ENCODE measurements at regions not wholly inside any gene's neighbourhood (a gene's known extent, or its start where the extent isn't known, plus 50 kb on each side); places are given as distances from the start of the nearest gene placed in this dataset.

DNA sequence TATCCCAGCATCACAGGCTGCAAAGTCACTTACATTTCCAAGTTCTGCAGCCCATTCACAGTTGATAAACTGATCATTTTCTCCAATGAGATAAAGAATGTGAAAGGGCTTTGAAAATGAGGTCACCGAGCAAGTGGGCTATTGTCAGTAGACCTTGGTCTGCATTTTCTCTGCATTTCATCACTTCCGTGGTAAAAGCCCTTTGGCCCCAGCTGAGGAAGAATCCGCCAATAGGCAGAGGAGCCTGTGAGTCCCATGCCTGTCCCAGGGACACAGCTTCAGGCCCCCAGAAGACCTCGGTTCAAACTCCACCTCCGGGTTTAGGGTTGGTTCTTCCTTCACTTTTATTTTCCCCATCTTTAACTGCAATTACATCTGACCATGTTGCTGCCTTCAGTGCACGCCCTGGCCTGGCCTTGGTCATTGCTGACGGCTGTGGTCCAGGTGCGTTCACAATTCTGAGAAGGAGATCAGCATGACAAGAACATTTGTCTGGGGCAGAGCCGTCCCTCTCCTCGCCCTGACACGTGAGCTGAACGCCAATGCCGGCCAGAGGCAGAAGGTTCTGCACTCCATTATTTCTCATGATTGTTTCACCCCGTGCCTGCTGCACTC, 292.5 kb downstream of the TCERG1L start:
- H3K4me3 ChIP-seq (ENCODE audit: low read depth, low read length), result no peak overlapping the region
- TF ChIP-seq, protein P1, sequence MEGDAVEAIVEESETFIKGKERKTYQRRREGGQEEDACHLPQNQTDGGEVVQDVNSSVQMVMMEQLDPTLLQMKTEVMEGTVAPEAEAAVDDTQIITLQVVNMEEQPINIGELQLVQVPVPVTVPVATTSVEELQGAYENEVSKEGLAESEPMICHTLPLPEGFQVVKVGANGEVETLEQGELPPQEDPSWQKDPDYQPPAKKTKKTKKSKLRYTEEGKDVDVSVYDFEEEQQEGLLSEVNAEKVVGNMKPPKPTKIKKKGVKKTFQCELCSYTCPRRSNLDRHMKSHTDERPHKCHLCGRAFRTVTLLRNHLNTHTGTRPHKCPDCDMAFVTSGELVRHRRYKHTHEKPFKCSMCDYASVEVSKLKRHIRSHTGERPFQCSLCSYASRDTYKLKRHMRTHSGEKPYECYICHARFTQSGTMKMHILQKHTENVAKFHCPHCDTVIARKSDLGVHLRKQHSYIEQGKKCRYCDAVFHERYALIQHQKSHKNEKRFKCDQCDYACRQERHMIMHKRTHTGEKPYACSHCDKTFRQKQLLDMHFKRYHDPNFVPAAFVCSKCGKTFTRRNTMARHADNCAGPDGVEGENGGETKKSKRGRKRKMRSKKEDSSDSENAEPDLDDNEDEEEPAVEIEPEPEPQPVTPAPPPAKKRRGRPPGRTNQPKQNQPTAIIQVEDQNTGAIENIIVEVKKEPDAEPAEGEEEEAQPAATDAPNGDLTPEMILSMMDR (IDR thresholded peaks at IDR 0.05; ENCODE audit: insufficient read depth, low read length, missing control alignments), result no peak
- POLR2A ChIA-PET, result no interaction called here
- no peak for DNase-seq (ENCODE audit: low read depth, low spot score)
- CTCF ChIA-PET, result no interaction called here

DNA sequence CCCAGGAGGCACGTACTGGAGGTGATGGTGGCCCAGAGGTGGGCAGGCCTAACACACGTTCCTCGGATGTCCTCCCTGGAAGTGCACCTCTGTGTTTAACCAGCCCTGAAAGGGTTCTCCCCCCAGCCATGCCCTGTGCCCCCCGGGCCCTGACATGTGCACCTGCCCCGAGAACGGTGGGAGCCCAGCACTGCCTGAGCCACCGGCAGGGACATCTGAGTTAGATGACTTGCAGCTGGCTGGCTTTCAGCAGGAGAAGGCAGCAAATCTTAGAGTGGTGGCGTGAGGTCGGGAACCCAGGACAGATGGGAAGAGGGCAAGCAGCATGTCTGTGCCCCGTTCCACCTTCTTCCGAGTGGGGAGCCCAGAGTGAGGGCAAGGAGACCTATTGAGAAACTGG, 291.8 kb downstream of the TCERG1L start:
- no peak for DNase-seq (ENCODE audit: low read depth, low spot score)
- TF ChIP-seq, protein P1 (IDR thresholded peaks at IDR 0.05; ENCODE audit: insufficient read depth, low read length, missing control alignments), result no peak
- no peak overlapping the region for H3K4me3 ChIP-seq (ENCODE audit: low read depth, low read length)
- ChIA-PET CTCF (no interaction called here), POLR2A (no interaction called here)

DNA sequence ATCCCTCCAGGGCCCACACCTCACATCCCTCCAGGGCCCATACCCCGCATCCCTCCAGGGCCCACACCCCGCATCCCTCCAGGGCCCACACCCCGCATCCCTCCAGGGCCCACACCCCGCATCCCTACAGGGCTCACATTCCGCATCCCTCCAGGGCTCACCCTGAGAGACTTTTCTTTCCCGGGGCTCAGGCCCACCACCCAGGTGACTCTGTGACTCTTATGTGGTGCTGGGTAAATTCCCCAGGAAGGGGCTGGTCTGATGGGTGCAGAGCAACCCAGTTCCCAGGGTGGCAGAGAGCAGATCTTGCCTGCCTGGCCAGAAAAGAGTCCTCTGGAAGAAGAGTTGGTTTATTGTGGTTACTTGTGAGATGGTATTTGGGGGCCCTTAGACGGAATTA, 290.7 kb downstream of the TCERG1L start:
- CTCF ChIA-PET, result no interaction called here
- no peak overlapping the region for H3K4me3 ChIP-seq (ENCODE audit: low read depth, low read length)
- POLR2A ChIA-PET, result no interaction called here
- DNase-seq (ENCODE audit: low read depth, low spot score), result no peak
- TF ChIP-seq, protein P1 (IDR thresholded peaks at IDR 0.05; ENCODE audit: insufficient read depth, low read length, missing control alignments), result no peak

DNA sequence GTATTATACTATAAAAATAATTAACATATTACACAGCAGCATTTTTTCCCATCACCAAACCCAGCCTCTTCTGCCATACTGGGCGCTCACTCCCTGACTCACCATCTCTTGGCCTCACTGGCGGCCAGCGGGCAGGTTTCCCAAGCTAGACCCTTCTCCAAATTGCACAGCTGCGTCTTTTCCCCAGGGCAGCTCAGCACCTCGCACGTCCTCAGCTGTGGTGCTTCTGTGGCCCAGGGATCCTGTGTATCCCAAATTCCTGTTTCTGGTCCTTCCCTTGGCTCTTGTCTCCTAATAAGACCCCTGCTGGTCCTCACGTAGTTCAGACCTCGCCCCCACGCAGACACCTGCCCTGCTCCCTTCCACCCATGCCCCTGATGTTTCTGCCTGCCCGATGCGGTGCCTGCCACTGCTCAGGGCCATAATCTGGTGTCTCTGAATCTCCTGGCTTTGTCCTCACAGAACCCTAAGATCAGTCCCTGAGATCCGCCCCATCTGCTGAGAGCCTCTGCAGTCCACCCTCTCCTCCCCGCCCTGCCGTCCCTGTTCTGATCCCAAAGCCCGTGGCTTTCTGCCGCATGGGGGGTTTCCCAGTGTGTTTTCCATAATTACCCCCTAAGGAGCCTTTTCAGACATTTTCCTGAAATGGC, 290.1 kb downstream of the TCERG1L start:
- TF ChIP-seq, protein P1 (IDR thresholded peaks at IDR 0.05; ENCODE audit: insufficient read depth, low read length, missing control alignments), result no peak
- POLR2A ChIA-PET, result no interaction called here
- no peak for DNase-seq (ENCODE audit: low read depth, low spot score)
- CTCF ChIA-PET, result no interaction called here
- no peak overlapping the region for H3K4me3 ChIP-seq (ENCODE audit: low read depth, low read length)

DNA sequence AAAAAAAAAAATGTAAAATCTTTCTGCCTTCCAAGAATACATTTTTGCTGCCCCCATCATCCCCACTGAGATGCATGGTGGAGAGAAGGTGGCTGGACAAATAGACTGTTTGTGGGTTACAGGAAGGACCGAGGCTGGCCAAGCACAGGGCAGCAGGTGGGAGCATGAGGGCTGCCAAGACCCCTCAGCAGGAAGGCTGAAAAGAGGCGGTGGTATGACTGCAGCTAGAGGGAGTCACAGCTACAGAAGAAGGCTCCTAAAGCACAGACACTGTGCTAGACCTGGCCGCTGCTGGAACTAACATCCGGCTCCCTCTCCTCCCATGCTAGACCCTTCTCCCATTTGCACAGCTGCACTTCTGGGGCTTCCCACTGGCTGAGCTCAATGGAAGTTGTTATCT, 289.6 kb downstream of the TCERG1L start:
- no peak overlapping the region for H3K4me3 ChIP-seq (ENCODE audit: low read depth, low read length)
- DNase-seq (ENCODE audit: low read depth, low spot score), result no peak
- TF ChIP-seq, protein P1 (IDR thresholded peaks at IDR 0.05; ENCODE audit: insufficient read depth, low read length, missing control alignments), result no peak
- POLR2A ChIA-PET, result no interaction called here
- CTCF ChIA-PET, result no interaction called here

DNA sequence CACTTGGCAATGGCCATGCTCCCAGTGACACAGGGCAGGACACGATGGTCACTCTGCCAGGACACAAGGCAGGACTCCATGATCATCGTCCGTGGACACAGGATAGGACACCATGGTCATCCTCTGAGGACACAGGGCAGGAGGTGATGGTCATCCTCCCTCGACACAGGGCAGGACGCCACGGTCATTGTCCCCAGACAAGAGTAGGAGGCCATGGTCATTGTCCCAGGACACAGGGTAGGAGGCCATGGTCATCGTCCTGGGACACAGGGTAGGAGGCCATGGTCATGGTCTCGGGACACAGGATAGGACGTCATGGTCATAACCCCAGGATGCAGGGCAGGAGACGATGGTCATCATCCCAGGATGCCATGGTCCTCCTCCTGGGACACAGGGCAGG, 289.2 kb downstream of the TCERG1L start:
- POLR2A ChIA-PET, result no interaction called here
- no peak overlapping the region for H3K4me3 ChIP-seq (ENCODE audit: low read depth, low read length)
- DNase-seq (ENCODE audit: low read depth, low spot score), result no peak
- TF ChIP-seq, protein P1 (IDR thresholded peaks at IDR 0.05; ENCODE audit: insufficient read depth, low read length, missing control alignments), result no peak
- CTCF ChIA-PET, result no interaction called here
